DOHH2 (cell line): ENCODE measurements at regions not wholly inside any gene's neighbourhood (a gene's known extent, or its start where the extent isn't known, plus 50 kb on each side); places are given as distances from the start of the nearest gene placed in this dataset.

Experiments used
- CTCF ChIP-seq: fragments of 200-600 bp; sonication (generic); IDR thresholded peaks from one replicate; pipeline ENCODE4 v1.5.1; 2014; ENCODE audit warnings: antibody characterized with exemption, mild to moderate bottlenecking, low read depth, low read length; ENCODE audit not compliant: poor library complexity, severe bottlenecking
- EZH2phosphoT487 ChIP-seq: fragments of 200-600 bp; sonication (generic); IDR thresholded peaks from 2 replicates; pipeline ENCODE4 v1.6.1; 2017; ENCODE audit warnings: borderline replicate concordance, mild to moderate bottlenecking, antibody characterized with exemption, low read length, moderate library complexity, mixed read lengths

- TF ChIP-seq CTCF (no peak), EZH2phosphoT487 (no peak)
Measured at GRCh38 chr16:51845586-51846305, 694.7 kb upstream of the SALL1 start.
